Adipocyte (in vitro differentiated cells): ENCODE measurements at regions not wholly inside any gene's neighbourhood (a gene's known extent, or its start where the extent isn't known, plus 50 kb on each side); places are given as distances from the start of the nearest gene placed in this dataset.

Source experiments
- DNase-seq: peaks from one replicate; pipeline ENCODE4 v3.0.0-alpha.2; 2015; ENCODE audit warnings: low read depth
- H3K27me3 ChIP-seq: replicated peaks from 2 replicates; pipeline ENCODE4 v1.7.0; 2013; ENCODE audit warnings: mild to moderate bottlenecking, low read length, moderate library complexity; ENCODE audit not compliant: control insufficient read depth, insufficient read depth
- H3K36me3 ChIP-seq: 2 replicates; pipeline ENCODE4 v1.7.0; 2013; ENCODE audit warnings: low read length, mild to moderate bottlenecking, moderate library complexity; ENCODE audit not compliant: control insufficient read depth, insufficient read depth, severe bottlenecking
- H3K4me1 ChIP-seq: 2 replicates; pipeline ENCODE4 v1.7.0; 2013; ENCODE audit warnings: mild to moderate bottlenecking, low read length, moderate library complexity; ENCODE audit not compliant: control insufficient read depth, insufficient read depth
- H3K4me3 ChIP-seq: 2 replicates; pipeline ENCODE4 v1.7.0; 2013; ENCODE audit warnings: mild to moderate bottlenecking, low read length, moderate library complexity
- H3K9ac ChIP-seq: 2 replicates; pipeline ENCODE4 v1.7.0; 2013; ENCODE audit warnings: mild to moderate bottlenecking, low read length, moderate library complexity
- H3K9me3 ChIP-seq: 2 replicates; pipeline ENCODE4 v1.7.0; 2013; ENCODE audit warnings: mild to moderate bottlenecking, low read length, moderate library complexity; ENCODE audit not compliant: control insufficient read depth

- no peak overlapping the region for H3K4me3 ChIP-seq
- H3K36me3 ChIP-seq = no peaks in the 10 kb centered on the region
- H3K9me3 ChIP-seq = no peaks in the 10 kb centered on the region
- H3K9ac ChIP-seq = no peak overlapping the region
- peaks cover 14% of the 10 kb centered on the region for H3K4me1 ChIP-seq
- no peak for DNase-seq
- H3K27me3 ChIP-seq = no peaks in the 10 kb centered on the region
Measured at GRCh38 chr20:23249541-23249940, 101.0 kb upstream of the NXT1 start.

DNA sequence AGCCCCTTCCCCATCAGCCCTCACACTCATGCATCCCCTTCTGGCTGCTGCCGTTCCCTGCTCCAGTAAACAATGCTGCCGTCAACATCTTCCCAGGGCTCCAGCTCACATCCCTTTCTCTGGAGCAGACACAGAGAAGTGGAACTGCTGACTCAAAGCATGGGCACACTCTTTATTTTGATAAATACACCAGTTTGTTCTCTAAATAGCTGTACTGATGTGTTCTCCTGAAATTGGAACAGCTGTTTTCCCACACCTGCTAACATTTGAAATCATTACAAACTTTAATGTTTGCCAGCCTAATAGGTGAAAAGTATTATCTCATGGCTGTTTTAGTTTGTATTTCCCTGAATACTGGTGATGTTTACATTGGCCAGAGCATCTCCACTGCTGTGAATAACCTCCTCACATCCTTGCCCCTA, 102.1 kb upstream of the NXT1 start:
- no peak overlapping the region for H3K4me3 ChIP-seq
- no peak overlapping the region for H3K9ac ChIP-seq
- no peaks in the 10 kb centered on the region for H3K27me3 ChIP-seq
- H3K9me3 ChIP-seq = no peaks in the 10 kb centered on the region
- peaks cover 23% of the 10 kb centered on the region for H3K4me1 ChIP-seq
- no peak for DNase-seq
- no peaks in the 10 kb centered on the region for H3K36me3 ChIP-seq

DNA sequence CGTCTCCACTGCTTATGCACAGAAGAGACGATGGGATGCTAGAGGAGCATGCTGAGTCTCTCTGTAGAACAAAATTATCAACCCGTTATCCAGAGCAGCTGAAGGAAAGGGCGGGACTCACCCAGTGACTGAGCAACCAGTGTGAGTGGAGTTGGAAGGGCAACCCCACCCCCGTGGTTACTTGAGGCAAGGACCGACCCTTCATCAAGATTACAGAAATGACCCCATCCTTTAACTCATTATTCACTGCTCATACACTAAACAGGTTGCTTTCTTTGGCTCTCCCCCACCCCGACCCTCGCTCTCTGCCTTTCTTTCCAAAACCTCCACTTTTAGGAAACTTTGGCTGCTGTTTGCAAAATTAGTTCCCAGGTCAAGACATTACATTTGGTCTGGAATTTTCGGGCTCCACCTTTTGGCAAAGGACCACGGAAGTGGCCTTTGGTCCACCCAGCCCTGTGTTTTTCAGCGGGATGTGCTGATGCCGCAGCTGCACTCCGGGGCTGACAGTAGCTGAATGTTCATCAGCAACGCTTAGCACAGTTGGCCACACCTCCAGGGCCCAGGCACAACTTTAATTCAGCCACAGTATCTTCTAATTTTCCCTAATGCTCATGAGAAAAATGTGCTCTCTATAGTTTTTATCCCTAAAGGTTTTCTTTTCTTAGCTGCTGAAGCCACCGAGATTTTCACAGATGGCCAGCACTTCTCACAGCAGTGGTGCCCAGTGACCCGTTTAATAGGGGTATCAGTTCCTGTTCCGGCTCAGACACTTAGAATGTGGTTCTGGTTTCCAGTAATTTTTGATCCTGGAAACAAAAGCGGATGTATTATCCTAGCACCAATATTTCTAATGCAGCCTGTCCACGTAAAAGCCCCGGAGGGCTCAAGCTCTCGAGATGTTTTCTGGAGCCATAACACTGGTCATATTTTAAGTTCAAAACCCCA, 103.6 kb upstream of the NXT1 start:
- DNase-seq = no peak

GRCh38 chr20:23245553-23246181, 104.9 kb upstream of the NXT1 start:
- Histone ChIP-seq H3K4me3 (no peak overlapping the region), H3K9me3 (no peaks in the 10 kb centered on the region), H3K27me3 (no peaks in the 10 kb centered on the region), H3K36me3 (no peaks in the 10 kb centered on the region), H3K4me1 (peaks cover 23% of the 10 kb centered on the region), H3K9ac (no peak overlapping the region)
- peak; percentile 67 for DNase-seq

More for the DNA sequence above, 103.6 kb upstream of the NXT1 start:
- no peak overlapping the region for H3K4me3 ChIP-seq
- H3K27me3 ChIP-seq = no peaks in the 10 kb centered on the region
- H3K9ac ChIP-seq = no peak overlapping the region
- H3K4me1 ChIP-seq = peaks cover 23% of the 10 kb centered on the region
- H3K9me3 ChIP-seq = no peaks in the 10 kb centered on the region
- H3K36me3 ChIP-seq = no peaks in the 10 kb centered on the region

DNA sequence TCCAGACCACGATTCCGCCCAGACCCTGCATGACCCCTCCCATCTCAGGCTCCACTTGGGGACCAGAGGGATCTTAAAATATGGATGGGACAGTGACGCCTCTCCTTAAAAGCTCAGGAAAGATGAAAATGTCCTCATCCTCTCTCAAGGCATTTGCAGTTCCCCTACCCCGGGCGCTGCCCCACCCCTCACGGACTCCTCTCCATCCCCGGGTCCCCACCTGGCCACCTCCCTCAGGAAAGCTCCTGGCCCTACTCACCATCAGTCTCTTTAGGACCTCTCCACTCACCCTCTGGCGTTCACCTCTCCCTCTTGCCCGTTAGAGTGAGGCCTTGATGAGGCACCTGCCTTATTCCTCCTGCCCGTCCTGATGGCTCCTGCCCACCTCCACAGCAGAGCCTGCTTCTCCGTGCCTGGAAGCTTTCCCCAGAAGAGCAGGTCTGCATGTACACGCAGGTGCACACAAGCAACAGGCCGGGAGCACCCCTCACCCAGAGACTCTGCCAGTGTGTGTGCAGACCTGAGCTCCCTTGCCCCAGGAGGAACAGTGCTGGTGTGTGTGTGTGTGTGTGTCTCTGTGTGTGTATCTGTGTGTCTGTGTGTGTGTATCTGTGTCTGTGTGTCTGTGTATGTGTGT, 105.6 kb upstream of the NXT1 start:
- no peaks in the 10 kb centered on the region for H3K36me3 ChIP-seq
- no peak for DNase-seq
- no peaks in the 10 kb centered on the region for H3K27me3 ChIP-seq
- H3K9ac ChIP-seq = peak overlapping the region; percentile 79
- peaks cover 23% of the 10 kb centered on the region for H3K4me1 ChIP-seq
- H3K9me3 ChIP-seq = no peaks in the 10 kb centered on the region
- H3K4me3 ChIP-seq = no peak overlapping the region

DNA sequence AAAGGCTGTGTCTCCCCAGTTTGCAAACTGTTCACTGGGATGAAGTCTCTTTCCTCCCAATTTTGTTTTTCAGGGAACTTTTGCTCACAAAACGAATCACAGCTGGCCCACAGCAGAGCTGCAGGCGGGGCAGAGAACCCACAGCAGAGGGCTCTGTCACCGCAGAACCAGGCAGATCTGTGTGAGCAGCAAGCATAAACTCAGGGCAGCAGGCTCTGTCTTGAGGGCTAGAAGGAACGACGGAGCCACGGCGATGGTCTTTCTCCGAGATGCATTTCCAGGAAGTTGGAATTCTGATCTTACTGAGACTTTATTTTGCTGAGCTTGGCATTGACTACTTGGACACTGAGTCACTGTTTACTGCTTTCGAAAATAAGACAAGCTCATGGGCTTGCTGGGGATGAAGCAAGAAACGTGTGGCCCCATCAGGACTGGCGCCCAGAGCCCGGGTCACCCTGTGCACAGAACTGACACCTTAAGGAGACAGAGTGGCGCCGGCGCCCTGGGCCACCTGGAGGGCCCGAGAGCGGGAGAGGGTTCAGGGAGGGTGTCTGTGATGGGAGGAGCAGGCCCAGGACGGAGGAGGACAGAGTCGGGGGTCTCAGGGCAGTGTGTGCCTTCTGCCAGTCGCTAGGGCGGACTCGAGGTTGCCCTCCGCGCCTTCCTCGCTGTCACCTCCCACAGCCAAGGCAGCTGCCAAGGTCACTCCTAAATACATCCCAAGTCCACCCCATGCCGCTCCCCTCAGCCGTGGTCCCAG, 106.3 kb upstream of the NXT1 start:
- Histone ChIP-seq H3K4me1 (peaks cover 23% of the 10 kb centered on the region), H3K9ac (peak overlapping the region; percentile 79), H3K27me3 (no peaks in the 10 kb centered on the region), H3K36me3 (no peaks in the 10 kb centered on the region), H3K4me3 (peak overlapping the region; percentile 68), H3K9me3 (peaks cover 1% of the 10 kb centered on the region)
- DNase-seq = peak; percentile 47

- Histone ChIP-seq H3K9ac (peak overlapping the region; percentile 79), H3K4me1 (peaks cover 23% of the 10 kb centered on the region), H3K27me3 (no peaks in the 10 kb centered on the region), H3K4me3 (peak overlapping the region; percentile 68), H3K36me3 (no peaks in the 10 kb centered on the region), H3K9me3 (peaks cover 6% of the 10 kb centered on the region)
- no peak for DNase-seq
Measured at GRCh38 chr20:23243791-23244155, 106.8 kb upstream of the NXT1 start.

DNA sequence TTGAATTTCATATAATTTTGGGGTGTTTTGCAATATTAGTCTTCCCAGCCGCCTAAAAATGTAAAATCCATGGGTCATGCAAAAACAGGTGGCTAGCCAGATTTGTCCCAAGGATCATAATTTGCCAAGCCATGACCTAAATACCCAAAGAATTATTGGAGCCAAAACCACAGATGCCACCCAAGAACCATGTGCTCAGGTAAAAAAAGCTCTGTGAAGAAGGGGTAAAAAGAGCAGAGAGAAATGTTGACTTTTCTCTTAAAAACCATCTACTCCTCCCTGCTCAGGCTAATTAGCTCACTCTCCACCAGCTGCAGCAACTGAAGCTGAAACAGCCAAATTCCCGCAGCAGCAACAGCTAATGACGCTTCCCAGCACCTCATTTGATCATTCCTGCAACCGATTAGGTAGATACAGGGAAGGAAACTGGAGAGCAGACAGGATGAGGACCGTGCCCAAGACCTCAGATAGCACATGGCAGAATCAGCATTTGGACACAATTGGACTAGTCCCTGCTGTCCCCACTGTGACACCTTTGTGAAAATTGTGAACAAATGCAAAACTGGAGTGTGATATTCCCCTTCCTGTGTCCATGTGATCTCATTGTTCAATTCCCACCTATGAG, 107.9 kb upstream of the NXT1 start:
- Histone ChIP-seq H3K36me3 (no peaks in the 10 kb centered on the region), H3K4me1 (peaks cover 23% of the 10 kb centered on the region), H3K9me3 (peaks cover 6% of the 10 kb centered on the region), H3K27me3 (no peaks in the 10 kb centered on the region), H3K4me3 (no peak overlapping the region), H3K9ac (no peak overlapping the region)
- DNase-seq = no peak

DNA sequence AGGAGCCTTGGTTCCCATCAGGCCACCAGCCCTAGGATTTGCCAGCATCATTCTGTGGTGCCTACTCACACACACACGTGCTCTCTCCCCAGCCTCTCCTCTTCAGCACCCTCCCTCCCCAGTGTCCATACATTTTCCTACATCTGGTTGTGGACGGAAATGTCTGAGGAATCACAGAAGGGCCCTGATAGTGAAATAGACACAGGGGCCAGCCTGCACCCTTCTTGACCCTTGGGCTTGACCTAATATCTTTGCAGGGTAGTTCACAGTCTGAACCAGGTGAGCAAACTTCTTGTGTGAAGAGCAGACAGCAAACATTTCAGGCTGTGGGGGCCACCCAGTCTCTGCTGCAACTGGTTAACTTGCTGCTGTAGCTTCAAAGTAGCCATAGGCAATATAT, 108.5 kb upstream of the NXT1 start:
- no peaks in the 10 kb centered on the region for H3K36me3 ChIP-seq
- no peak for DNase-seq

GRCh38 chr20:23241416-23241815, 109.2 kb upstream of the NXT1 start:
- Histone ChIP-seq H3K9me3 (peaks cover 10% of the 10 kb centered on the region), H3K4me3 (no peak overlapping the region), H3K36me3 (no peaks in the 10 kb centered on the region), H3K9ac (no peak overlapping the region), H3K27me3 (no peaks in the 10 kb centered on the region), H3K4me1 (peaks cover 16% of the 10 kb centered on the region)
- no peak for DNase-seq

More for the DNA sequence above, 108.5 kb upstream of the NXT1 start:
- peaks cover 10% of the 10 kb centered on the region for H3K9me3 ChIP-seq
- H3K4me3 ChIP-seq = no peak overlapping the region
- H3K4me1 ChIP-seq = peaks cover 21% of the 10 kb centered on the region
- H3K27me3 ChIP-seq = no peaks in the 10 kb centered on the region
- H3K9ac ChIP-seq = no peak overlapping the region
